Cardiac muscle cell (in vitro differentiated cells and primary cell): ENCODE measurements at regions not wholly inside any gene's neighbourhood (a gene's known extent, or its start where the extent isn't known, plus 50 kb on each side); places are given as distances from the start of the nearest gene placed in this dataset.

Experiments used
- DNase-seq, 2 donors: peaks; one replicate each; pipeline versions ENCODE4 v3.0.0 to v3.0.0-alpha.2; 2010 to 2017; ENCODE audit warnings: low read depth in 1 of 2, low spot score in 1 of 2
- H3K27ac ChIP-seq: fragments of 200-600 bp; sonication (generic); 2 replicates; pipeline ENCODE4 v1.5.1; 2016
- H3K27me3 ChIP-seq: fragments of 200-600 bp; sonication (generic); 2 replicates; pipeline ENCODE4 v1.6.0; 2016; ENCODE audit warnings: control low read depth
- H3K36me3 ChIP-seq: fragments of 200-600 bp; sonication (generic); 2 replicates; pipeline ENCODE4 v1.5.1; 2016; ENCODE audit warnings: control low read depth
- H3K4me1 ChIP-seq: fragments of 200-600 bp; sonication (generic); 2 replicates; pipeline ENCODE4 v1.8.1; 2017; ENCODE audit warnings: low read depth, mild to moderate bottlenecking, mixed run types
- H3K4me3 ChIP-seq: fragments of 200-600 bp; sonication (generic); 2 replicates; pipeline ENCODE4 v1.5.1; 2016; ENCODE audit warnings: mild to moderate bottlenecking
- H3K9me3 ChIP-seq: fragments of 200-600 bp; sonication (generic); 2 replicates; pipeline ENCODE4 v1.5.1; 2017; ENCODE audit warnings: low read depth, mild to moderate bottlenecking, control low read depth
- TF ChIP-seq, protein P1 (sequence below): IDR thresholded peaks from 2 replicates; pipeline ENCODE4 v1.5.1; 2012; ENCODE audit warnings: low read depth, mild to moderate bottlenecking, low read length

DNA sequence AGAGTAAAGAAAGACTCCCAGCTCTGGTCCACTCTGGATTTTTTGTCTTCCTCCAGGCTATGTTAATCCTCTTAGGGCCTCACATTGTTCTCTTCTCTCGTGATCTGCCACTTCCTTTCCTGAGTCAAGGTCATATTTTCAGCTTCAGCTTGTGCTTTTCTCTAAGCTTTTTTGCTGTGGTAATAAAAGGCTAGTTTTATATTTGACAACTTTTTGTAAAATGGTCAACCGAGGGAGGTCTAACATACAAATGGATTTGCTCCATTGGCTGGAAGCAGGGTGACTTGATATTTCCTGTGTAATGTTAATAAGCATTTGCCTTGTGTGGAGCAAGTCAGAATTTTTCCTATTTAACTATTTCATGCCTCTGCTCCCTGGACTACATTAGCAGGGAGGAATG lies 239.7 kb downstream of the RAB28 start:
- no peak overlapping the region for H3K27ac ChIP-seq
- TF ChIP-seq, protein P1, sequence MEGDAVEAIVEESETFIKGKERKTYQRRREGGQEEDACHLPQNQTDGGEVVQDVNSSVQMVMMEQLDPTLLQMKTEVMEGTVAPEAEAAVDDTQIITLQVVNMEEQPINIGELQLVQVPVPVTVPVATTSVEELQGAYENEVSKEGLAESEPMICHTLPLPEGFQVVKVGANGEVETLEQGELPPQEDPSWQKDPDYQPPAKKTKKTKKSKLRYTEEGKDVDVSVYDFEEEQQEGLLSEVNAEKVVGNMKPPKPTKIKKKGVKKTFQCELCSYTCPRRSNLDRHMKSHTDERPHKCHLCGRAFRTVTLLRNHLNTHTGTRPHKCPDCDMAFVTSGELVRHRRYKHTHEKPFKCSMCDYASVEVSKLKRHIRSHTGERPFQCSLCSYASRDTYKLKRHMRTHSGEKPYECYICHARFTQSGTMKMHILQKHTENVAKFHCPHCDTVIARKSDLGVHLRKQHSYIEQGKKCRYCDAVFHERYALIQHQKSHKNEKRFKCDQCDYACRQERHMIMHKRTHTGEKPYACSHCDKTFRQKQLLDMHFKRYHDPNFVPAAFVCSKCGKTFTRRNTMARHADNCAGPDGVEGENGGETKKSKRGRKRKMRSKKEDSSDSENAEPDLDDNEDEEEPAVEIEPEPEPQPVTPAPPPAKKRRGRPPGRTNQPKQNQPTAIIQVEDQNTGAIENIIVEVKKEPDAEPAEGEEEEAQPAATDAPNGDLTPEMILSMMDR: no peak
- no peak overlapping the region for H3K4me3 ChIP-seq
- peak in 1 of 2 donors; percentile 5 for DNase-seq
- no peaks in the 10 kb centered on the region for H3K4me1 ChIP-seq
- H3K36me3 ChIP-seq: no peaks in the 10 kb centered on the region
- no peaks in the 10 kb centered on the region for H3K9me3 ChIP-seq
- no peaks in the 10 kb centered on the region for H3K27me3 ChIP-seq

DNA sequence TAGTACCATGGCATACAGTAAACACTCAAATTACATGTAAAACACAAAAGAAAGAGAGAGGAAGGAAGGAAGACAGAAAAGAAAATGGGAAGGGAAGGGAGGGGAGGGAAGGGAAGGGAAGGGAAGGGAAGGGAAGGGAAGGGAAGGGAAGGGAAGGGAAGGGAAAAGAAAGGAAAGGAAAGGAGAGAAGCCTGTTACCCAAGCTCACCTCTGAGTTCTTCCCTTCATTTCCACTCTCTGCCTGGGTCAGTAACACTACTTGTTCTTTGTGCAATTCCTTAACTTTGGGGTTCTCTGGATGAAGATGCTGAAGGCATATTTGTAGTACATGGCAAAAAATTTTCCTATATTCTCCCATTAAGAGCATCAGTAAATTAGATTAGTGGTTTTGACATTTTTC lies 241.0 kb downstream of the RAB28 start:
- no peak overlapping the region for H3K4me3 ChIP-seq
- no peaks in the 10 kb centered on the region for H3K9me3 ChIP-seq
- TF ChIP-seq, protein P1: no peak
- no peak overlapping the region for H3K27ac ChIP-seq
- H3K36me3 ChIP-seq: no peaks in the 10 kb centered on the region
- no peak for DNase-seq
- no peaks in the 10 kb centered on the region for H3K27me3 ChIP-seq
- H3K4me1 ChIP-seq: no peaks in the 10 kb centered on the region

DNA sequence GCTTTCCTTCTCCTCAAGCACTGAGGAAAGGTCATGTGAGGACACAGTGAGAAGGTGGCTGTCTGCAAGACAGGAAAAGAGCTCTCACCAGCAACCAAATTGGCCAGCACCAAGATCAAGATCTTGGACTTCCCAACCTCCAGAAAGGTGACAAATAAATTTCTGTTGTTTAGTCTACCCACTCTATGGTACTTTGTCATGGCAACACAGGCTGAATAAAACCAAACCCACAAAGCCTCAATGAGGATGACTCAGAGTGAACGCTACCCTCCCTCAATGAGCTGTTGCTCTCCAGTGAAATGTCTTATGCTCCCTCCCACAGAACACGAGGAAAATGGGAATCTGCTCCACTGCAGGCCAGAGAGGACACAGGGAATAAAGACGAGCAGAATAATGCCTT lies 244.1 kb downstream of the RAB28 start:
- TF ChIP-seq, protein P1: no peak
- DNase-seq: no peak
- Histone ChIP-seq H3K4me3 (no peak overlapping the region), H3K27me3 (no peaks in the 10 kb centered on the region), H3K27ac (no peak overlapping the region), H3K9me3 (no peaks in the 10 kb centered on the region), H3K4me1 (no peaks in the 10 kb centered on the region), H3K36me3 (no peaks in the 10 kb centered on the region)

DNA sequence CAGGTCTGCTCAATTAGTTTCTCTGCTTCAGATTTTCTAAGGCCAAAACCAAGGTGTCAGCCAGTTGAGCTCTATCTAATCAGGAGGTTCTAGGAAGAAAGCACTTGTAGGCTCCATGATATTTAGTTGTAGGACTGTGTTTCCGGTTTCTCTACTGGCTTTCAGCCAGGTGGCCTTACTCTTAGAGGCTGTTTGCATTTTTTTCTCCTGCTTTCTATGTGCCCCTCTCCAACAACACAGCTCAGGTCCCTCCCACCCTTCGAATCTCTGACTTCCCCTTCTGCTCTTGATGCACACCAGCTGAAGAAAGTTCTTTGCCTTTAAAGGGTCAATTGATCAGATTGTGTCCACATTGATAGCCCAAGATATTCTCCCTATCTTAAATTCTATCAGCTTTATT lies 245.2 kb downstream of the RAB28 start:
- Histone ChIP-seq H3K9me3 (no peaks in the 10 kb centered on the region), H3K4me1 (no peaks in the 10 kb centered on the region), H3K27me3 (no peaks in the 10 kb centered on the region), H3K27ac (no peak overlapping the region), H3K4me3 (no peak overlapping the region), H3K36me3 (no peaks in the 10 kb centered on the region)
- no peak for DNase-seq
- TF ChIP-seq, protein P1: no peak

DNA sequence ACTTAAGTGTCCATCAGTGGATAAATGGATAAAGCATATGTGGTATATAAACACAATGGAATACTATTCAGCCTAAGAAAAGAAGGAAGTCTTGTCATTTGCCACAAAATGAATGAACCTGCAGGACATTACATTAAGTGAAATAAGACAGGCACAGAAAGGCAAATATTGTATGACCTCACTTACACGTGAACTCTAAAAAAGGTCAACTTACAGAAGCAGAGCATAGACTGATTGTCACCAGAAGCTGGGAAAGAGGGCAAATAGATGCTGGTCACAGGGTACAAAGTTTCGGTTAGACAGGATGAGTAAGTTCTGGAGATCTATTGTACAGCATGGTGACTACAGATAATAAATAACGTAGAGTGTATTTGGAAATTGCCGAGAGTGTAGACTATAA lies 247.7 kb downstream of the RAB28 start:
- DNase-seq: no peak
- Histone ChIP-seq H3K4me1 (no peaks in the 10 kb centered on the region), H3K36me3 (no peaks in the 10 kb centered on the region), H3K27ac (no peak overlapping the region), H3K9me3 (no peaks in the 10 kb centered on the region), H3K4me3 (no peak overlapping the region), H3K27me3 (no peaks in the 10 kb centered on the region)
- TF ChIP-seq, protein P1: no peak

DNA sequence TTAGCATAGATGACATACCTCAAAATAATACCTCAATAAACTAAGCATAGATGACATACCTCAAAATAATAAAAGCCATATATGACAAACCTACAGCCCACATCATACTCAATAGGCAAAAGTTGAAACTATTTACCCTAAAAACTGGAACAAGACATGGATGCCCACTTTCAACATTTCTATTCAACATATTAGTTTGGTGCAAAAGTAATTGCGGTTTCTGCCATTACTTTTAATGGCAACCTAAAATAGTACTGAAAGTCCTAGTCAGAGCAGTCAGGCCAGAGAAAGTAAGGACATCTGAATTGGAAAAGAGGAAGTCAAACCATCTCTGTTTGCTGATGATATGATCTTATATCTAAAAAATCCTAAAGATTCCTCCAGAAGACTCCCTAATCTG lies 250.4 kb downstream of the RAB28 start:
- DNase-seq: no peak
- H3K9me3 ChIP-seq: no peaks in the 10 kb centered on the region
- TF ChIP-seq, protein P1: no peak
- H3K4me1 ChIP-seq: no peaks in the 10 kb centered on the region
- no peaks in the 10 kb centered on the region for H3K27me3 ChIP-seq
- no peaks in the 10 kb centered on the region for H3K36me3 ChIP-seq
- H3K27ac ChIP-seq: no peak overlapping the region
- no peak overlapping the region for H3K4me3 ChIP-seq
